NCI-H2171 (cell line): ENCODE measurements at regions not wholly inside any gene's neighbourhood (a gene's known extent, or its start where the extent isn't known, plus 50 kb on each side); places are given as distances from the start of the nearest gene placed in this dataset.

ENCODE experiments used
- DNase-seq: peaks from one replicate; lab custom pipeline; 2025; lab: John Stamatoyannopoulos, UW

DNA sequence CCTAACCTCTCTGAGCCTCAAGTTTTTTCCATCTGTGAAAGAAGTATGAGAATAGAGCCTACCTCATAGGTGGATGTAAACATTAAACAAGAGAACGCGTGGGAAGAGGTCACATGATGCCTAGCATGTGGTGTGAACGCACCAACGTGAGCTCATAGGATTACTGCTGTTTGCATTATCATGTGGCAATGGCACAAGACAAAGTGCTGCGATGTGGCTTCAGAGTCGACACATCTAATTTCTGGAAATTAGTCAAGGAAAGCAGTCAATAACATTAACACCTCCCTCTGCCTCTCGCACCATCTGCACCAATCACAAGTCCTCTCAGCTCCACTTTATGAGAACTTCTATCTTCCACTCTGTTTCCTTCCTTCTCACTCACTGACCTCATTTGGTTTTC is 489.7 kb downstream of the COG6 start:
- DNase-seq, result no peak

DNA sequence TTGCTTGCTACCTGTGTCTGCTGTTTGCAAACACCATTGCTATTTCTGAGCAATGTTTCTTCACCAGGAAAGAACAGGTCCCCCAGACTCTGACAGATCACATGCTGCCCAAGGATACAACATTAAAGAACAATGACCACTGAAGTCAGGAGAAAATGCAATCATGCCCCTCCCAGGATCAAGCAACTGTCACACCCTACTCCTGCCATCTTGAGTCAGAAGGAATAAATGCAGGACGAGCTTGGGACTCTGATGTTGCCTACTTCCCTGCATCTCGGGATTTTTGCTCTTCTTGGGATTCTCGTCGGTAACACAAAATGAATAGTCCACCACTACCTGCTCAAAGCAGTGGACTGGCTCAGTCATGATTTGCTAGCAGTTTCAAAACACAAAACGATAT is 490.6 kb downstream of the COG6 start:
- no peak for DNase-seq

DNA sequence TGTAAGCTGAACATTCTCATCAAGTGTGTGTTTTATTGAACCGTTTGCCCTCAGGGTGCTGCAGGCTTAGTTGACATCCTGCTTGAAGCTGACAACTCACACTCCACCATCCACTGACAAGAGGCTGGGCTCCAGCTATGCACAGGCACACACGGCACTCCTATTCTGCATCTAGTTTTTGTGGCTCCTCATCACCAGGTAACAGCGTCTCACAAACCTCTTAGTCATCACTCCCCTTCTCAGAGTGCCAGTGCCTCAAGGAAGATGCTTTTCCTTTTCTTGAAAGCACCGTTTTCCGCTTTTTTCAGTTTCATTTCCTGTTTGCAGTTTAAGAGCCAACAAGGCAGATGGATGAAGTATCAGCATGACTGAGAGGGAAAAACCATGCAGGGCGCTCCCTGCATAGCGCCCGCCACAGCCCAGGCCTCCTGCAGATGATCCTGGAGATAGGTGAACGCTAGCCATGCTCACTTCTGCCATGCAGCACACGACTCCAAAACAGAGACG is 491.2 kb downstream of the COG6 start:
- no peak for DNase-seq

DNA sequence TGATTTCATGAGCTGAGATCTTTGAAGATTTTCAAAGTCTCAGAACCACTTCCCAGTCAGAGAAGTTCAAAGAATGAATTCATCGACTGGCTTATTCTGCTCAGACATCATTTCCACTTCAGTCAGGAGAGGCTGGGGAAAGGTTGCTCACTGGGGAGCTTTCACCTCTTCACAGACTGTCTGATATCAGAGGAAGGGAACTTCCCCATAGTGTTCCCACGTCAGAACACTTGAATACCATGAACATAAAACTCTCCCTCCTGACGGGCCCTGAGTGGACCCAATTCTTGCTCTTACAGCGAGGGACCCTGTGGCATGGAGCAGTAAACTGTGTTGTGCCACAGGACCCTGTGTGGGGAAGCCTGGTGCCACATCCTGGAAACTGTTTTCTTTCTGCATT is 492.6 kb downstream of the COG6 start:
- DNase-seq, result no peak

DNA sequence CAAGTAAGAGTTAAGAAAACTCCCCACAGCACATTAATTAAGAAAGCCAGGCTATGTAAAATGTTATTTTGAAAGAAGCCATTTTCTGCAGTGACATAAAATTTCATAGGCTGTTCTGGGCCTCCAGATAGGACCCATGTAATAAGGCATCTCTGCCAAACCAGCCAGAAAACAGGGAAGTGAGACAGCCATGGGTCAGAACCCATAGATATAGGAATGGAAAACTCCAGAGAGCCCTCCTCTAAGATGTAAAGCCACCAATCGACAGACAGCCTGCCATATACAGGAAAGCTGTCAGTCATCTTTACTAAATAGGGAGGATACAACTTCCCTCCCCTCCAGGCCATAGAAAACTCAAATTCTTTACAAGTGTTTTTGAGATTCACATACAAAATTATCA is 493.3 kb downstream of the COG6 start:
- DNase-seq, result no peak

DNA sequence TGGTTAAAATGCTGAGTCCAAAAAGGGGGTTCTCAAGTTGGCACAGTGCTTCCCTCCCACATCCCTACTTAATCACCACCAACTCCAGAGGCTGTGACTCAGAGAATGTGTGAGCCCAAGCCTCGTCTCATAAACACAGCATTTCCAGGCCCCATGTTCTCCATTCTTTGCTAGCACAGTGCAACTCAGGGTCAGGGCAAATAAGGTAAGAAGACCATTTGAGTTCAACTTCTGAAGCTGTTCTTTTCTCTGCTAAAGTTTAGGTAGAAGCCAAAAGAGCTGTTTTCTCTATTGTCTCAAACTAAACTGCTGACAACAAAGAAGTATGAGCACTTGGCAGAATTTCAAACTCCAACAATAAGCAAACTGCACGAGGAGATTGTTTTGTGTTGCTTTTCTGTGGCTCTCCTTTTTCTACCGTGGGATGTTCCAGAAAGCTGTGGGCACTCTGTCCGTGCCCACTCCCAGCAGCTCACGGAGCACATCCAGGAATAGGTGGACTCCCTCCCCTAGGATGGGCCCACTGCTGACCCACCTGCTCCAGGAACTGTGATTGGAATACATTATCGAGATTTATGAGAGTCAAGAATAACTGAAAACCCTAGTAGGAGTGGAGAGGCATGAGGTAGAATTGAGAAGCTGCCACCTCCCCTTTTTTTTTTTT is 494.3 kb downstream of the COG6 start:
- no peak for DNase-seq

DNA sequence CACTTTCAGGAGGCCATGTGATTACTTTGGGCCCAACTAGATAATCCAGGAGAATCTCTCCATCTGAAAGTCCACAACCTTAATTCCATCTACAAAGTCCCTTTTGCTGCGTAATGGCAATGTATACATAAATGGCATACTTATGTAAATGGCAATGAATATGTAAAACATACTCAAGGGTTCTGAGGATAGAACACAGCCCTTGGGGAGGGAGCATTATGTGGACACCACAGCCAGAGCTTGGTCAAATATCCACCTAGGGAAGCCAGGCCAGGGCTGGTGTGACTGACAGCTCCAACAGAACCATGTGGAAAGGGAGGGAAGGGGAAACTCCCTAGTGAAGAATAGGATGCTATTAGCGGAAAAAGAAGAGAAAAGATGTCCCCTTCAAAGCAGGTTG is 496.2 kb downstream of the COG6 start:
- no peak for DNase-seq

DNA sequence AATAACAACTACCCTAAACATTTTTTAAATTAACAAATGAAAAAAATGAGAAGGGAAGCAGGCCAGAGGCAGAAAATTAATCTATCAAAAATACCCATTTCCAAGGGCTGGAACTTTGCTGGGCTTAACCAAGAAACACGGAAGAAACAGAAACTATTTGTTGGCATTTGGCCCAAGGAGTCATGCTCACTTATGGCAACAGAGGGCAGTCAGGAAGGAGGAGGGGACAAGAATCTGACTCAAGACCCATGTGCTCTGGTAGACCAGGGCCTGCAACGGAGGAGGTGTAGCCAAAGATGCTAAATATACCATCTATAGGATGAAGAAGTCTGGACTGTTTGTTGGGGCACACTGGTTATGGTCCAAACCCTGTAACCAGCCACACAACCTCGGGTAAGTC is 496.7 kb downstream of the COG6 start:
- DNase-seq, result no peak

DNA sequence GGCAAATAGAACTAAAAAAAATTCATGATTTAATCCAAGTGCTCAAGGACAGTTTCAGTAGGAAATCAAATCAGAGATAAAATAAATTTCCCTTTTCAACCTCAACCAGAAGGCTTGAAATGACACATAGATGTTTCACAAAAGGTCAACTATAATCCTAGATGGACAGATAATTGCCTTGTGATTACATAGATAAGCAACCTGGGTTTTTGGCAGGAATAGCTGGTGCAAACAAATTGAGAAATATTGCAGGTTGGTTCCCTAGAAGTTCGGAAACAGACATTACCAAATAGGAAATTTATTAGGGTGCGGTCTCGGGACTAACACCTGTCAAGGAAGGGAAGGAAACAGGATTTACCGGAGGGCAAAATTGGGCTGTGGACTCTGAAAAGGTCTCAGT is 497.5 kb downstream of the COG6 start:
- no peak for DNase-seq

DNA sequence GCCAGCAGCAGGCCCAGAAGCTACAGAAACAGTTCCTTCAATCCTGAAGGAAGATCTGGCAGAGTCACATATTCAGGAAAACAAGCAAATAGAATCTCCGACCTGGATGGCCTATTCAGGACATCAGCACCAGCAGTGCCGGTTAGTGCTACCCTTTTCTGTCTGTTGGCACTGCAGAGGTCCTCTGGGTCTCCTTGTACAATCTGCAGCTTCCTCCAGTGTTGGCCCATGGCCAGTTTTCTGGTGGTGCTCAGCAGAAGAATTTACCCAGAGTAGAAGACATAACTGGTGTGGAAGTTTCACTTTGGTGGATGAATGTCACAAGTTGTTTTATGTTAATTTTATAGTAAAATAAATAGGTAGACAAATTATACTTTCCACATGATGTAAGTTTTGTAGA is 498.1 kb downstream of the COG6 start:
- no peak for DNase-seq

DNA sequence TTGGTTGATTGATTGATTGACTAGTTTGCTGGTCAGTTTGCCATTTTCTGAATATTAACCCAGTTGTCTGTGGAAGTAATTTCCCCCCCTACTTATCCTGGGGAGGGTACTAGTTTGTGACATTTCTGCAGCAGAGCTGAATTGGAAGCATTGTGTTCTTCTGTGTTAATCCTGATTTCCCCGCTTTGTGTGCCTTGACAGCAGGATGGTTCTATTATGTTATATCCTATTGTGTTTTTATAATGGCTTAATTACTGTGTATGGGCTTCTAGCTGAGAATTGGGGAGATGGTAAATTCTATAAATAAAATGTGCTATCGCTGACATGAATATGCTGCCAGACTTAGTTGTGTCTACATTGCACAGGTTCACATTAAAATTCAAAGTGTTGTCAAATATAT is 499.7 kb downstream of the COG6 start:
- DNase-seq, result no peak

DNA sequence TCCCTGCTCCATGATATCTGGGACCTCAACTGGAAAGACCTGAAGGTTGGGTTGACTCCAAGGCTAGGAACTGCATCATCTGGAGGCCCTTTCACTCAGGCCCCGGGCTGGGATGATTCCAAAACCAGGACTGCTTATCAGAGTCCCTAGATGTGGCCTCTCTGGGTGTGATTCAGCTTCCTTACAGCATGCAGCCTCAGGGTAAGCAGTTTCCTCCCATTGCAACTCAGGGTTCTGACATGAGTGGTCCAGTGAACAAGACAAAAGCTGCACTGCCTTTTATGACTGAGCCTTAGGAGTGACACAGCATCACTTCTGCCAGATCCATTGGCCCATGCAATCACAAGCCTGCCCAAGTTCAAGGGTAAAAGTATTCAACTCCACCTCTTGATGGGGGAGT is 502.8 kb downstream of the COG6 start:
- DNase-seq, result no peak

DNA sequence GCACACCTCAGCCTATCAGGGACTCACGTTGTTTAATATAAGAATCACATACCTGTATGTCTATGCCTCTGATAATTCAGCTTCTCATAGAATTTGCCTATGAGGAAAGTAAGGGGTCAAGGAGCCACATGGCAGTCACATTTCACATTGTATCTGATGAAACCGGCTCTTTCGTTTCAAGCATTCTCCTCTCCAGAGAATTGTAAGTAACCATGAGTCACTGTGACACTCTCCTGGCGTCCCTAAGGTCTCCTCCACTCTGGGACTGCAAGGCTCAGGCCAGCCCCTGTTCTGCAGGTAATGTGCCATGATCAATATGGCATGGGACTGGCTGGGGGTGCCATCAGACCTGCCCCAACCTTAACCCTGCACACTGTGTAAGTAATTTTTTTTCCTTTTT is 503.3 kb downstream of the COG6 start:
- DNase-seq, result no peak

DNA sequence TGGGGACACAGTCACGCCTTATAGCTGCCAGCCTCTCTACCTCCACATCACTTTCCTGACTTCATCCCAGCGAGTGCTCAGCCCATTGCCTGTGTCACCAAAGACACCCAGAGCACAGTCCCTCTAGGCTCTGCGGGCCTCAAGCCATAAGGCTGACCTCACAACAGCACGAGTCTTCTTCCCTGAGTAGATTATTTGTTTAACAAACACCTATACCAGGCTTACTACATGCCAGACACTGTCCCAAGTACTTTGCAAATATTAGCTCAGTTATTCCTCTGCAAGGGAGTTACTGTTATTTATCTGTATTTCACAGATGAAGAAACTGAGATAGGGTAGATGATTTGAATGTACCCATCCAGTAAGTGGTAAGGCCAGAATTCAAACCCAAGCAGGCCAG is 504.3 kb downstream of the COG6 start:
- no peak for DNase-seq

DNA sequence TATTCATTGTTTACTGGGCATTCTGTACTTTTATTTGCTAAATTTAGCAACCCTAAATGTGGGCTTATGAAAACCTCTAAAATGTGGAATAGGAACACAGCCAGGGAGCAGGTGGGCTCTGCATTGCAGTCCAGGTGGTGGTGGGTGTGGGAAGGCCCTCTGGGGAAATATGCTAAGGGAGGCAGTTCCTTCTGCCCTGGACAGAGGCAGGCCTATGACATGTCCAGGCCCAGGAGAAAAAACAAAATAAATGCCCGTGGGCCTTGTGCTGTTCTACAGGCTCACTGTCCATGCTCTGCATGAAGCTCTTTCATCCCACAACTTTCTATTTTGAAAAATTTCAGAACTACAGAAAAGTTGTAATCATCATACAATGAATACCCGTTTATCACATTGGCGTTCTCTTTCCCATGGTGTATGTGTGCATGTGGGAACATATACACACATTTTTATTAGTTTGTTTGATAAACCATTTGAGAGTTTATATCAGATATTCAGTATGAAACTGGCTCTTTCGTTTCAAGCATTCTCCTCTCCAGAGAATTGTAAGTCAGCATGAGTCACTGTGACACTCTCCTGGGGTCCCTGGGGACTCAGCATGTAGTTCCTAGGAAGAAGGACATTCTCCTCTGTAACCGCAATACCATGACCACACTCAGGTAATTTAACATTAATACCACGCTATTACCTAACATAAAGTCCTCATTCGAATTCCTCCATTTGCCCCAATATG is 505.3 kb downstream of the COG6 start:
- no peak for DNase-seq

DNA sequence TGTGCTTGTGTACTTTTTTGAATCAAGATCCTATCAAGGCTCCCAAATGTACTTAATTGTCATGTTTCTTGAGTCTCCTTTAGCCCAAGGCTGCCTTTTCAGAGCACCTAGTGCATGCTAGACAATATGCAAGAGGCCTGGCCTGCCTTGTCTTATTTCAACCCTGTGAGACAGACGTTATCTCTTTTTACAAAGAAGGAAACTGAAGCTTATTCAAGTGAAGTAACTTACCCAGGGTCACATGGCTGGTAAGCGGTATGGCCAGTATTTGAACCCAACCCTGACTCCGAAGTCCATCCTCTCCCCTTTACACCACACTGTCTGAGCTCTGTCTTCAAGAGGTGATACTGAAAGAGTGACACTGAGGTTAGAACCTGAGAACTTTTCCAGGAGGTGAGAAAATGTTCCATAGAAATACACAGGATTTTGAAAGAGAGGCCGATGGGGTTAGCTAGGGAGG is 505.1 kb downstream of the FOXO1 start:
- no peak for DNase-seq

DNA sequence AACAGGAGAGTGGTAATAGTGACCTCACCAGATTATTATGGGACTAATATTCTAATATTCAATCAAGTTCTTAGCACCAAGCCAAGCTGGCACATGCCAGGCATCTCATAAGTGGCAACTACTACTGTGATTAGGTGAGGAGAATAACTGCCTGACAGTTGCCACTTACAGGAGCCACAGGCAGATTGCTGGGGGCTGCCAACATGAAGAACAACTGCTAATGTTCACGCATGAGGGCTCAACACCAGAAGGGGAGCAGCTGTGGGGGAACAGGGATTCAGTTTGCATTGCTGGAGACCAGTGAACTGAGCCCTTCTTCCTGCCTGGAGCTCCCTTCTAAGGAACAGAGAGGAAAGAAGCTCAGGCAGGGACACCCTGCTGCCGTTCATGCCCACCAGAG is 504.5 kb downstream of the FOXO1 start:
- peak; percentile 61 for DNase-seq

DNA sequence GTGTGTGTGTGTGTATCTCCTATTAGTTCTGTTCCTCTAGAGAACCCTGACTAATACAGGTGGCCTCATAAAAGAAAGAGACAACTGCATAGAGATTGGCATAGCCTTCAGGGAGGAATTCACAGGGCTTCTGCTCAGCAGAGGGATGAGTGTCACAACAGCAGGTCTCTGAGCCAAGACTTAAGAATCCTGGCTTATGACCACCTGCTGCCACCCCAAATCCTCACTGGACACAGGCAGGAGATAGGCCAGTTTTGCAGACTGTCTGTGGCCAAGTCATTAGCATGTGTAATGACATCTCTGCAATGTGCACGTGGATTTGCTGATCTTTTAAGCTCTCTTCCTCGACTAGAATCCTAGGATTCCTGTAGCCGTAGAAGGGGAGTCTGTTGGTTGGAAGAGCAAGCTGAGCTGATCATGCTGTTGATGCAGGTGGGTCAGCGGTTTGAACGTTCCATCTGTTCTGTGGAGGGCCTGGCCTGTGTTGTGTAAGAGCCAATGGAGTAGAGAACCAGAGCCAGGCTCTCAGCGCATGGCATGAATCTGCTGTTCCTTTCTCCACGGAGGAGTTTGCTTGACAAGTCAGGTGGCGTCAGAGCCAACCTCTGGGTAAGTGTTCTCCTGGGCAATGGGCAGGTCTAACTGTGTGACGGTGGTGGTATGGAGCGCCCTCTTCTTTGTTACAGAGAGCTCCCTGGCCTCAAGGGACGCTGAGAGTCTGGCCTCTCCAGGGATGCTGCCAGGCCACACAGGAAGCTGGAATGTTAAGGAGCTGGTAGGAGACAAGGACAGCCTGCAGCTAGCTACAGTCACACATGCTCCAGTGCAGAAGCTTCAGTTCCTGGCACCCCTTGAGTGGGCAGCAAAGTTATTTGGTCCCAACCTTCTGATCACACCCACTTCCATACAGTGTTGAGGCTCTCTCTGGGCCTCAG is 503.1 kb downstream of the FOXO1 start:
- DNase-seq, result no peak

DNA sequence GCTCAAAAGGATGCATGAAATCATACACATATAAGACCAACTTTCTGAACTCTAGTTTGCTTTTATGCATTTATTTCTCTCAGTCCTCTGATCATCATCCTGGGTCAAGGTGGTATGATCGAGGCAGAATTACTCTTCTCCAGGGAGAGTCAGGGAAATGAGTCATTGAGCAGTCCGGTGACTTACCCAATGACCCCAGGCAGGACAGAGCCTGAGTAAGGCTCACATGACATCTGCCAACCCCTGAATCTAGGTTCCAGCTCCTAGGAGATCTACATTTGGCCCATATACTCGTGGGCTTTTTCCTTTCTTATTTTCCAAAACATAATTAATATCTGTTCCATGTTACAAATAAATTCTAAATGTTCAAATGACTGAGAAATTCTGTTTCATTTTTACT is 502.3 kb downstream of the FOXO1 start:
- no peak for DNase-seq

DNA sequence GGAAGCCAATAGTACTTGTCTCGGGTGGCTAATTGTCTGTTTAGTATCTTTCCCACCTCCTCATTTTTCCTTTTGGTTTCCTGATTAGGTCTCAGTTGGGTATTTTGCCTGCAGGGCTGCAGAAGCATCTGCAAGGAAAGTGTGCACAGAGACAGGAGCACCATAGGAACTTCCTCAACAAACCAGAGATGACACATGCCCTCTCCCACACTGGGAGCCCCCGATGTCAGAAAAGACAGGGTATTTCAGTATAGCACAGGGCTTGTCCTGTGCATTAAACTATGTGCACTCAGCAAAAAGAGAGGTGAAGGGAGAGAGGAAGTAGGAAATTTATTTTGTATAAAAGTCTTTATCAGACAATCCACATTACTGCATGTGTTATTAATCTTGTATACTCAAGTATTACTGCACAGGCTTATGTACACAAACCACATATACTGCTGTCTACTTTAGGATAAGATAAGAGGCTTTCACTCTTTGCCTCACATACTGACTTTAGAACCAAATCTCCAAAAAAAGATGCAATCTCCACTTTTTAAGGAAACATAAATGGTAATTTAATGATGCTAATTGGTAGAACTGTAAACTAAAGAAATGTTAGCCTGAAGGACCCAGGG is 501.0 kb downstream of the FOXO1 start:
- DNase-seq, result no peak

DNA sequence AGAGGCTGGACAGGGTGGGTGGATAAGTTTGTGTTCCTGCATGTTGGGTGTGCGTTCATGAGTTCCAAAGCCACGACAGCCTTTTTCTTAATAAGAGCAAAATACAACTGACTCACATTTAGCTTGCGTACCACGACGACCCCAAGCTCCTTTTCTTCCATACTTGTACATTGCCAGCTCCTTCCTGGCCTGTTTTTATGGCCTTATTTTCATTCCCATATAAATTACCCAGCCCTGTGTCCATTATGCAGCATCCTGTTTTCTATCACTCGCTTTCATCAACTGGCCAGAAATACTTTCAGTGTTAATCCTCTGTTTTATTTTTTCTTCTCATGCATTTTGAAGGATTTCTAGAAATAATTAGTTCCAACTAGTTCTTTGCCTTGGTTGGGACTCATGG is 499.1 kb downstream of the FOXO1 start:
- DNase-seq, result no peak
